ENCODE measurements at regions not wholly inside any gene's neighbourhood (a gene's known extent, or its start where the extent isn't known, plus 50 kb on each side); places are given as distances from the start of the nearest gene placed in this dataset.

- TF ChIP-seq CTCF (IDR thresholded peaks at IDR 0.05; ENCODE audit: low read length) = no peak
- TF ChIP-seq EZH2 (IDR thresholded peaks at IDR 0.05; ENCODE audit: borderline replicate concordance, low read length) = no peak
These were observed 391.1 kb upstream of the REG3G start for GRCh38 chr2:78634425-78634824.

Measured in OCI-LY1 (cell line).